Posterior vena cava (tissue), 2 donors: ENCODE measurements at regions not wholly inside any gene's neighbourhood (a gene's known extent, or its start where the extent isn't known, plus 50 kb on each side); places are given as distances from the start of the nearest gene placed in this dataset.

ENCODE experiments used
- DNase-seq: peaks from one replicate; pipeline ENCODE4 v3.0.0-alpha.2; 2020; ENCODE audit warnings: low spot score
- intact Hi-C, 2 donors: fragments of 100-400 bp; cut with DNase I; formaldehyde crosslinking; loops; one replicate each; pipeline versions ENCODE4 v1.14.1 to v1.14.2; 2022 to 2023
- donor health status: DM: yes; HTN: yes; CAD: no.
- donor health status: DM: yes; HTN: yes; CAD: no.

- intact Hi-C loops = no loop called here
- DNase-seq = no peak
These were observed 79.7 kb upstream of the PBX1 start for GRCh38 chr1:164479242-164479641.

- intact Hi-C loops = no loop called here
- no peak for DNase-seq
These were observed 78.6 kb upstream of the PBX1 start for GRCh38 chr1:164480285-164480907.

- no peak for DNase-seq
- intact Hi-C loops = no loop called here
These were observed 63.1 kb upstream of the PBX1 start for GRCh38 chr1:164495905-164496304.

GRCh38 chr1:164498792-164499191 is 60.2 kb upstream of the PBX1 start:
- no peak for DNase-seq
- intact Hi-C loops = no loop called here

- intact Hi-C loops = no loop called here
- DNase-seq = no peak
These were observed 54.2 kb upstream of the PBX1 start for GRCh38 chr1:164504749-164505148.
